ENCODE measurements at regions not wholly inside any gene's neighbourhood (a gene's known extent, or its start where the extent isn't known, plus 50 kb on each side); places are given as distances from the start of the nearest gene placed in this dataset.

DNA sequence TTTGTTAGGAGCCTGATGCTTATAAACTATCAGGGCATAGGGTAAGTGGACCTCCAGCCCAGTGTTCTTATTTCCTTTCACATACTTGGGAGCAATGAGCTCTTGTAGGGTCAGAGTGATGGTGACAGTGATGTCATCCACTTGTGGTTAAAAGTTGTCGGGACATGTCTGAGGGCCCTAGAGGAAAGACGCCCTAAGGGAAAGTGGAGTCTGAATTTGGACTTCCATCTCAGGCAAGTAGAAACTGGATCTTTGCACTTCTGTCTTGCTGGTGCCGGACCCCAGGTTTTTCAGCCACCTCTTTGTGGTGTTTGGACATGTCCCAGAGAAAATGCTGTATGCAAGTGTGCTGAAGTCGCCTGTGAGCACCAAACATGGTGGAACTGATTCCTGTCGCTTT, 900.5 kb downstream of the C6orf118 start:
- Mint-ChIP-seq H3K27ac (ENCODE audit: unreplicated experiment) (no peak overlapping the region), H3K36me3 (ENCODE audit: low read depth) (peaks cover under 1% of the 10 kb centered on the region), H3K9me3 (ENCODE audit: low read depth) (no peaks in the 10 kb centered on the region), H3K4me1 (ENCODE audit: low read depth) (no peaks in the 10 kb centered on the region), H3K27me3 (ENCODE audit: low read depth) (no peaks in the 10 kb centered on the region), H3K4me3 (ENCODE audit: unreplicated experiment) (no peak overlapping the region)
- DNase-seq (ENCODE audit: low spot score) = no peak
- TF ChIP-seq, protein P1, sequence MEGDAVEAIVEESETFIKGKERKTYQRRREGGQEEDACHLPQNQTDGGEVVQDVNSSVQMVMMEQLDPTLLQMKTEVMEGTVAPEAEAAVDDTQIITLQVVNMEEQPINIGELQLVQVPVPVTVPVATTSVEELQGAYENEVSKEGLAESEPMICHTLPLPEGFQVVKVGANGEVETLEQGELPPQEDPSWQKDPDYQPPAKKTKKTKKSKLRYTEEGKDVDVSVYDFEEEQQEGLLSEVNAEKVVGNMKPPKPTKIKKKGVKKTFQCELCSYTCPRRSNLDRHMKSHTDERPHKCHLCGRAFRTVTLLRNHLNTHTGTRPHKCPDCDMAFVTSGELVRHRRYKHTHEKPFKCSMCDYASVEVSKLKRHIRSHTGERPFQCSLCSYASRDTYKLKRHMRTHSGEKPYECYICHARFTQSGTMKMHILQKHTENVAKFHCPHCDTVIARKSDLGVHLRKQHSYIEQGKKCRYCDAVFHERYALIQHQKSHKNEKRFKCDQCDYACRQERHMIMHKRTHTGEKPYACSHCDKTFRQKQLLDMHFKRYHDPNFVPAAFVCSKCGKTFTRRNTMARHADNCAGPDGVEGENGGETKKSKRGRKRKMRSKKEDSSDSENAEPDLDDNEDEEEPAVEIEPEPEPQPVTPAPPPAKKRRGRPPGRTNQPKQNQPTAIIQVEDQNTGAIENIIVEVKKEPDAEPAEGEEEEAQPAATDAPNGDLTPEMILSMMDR (IDR thresholded peaks at IDR 0.05) = no peak

DNA sequence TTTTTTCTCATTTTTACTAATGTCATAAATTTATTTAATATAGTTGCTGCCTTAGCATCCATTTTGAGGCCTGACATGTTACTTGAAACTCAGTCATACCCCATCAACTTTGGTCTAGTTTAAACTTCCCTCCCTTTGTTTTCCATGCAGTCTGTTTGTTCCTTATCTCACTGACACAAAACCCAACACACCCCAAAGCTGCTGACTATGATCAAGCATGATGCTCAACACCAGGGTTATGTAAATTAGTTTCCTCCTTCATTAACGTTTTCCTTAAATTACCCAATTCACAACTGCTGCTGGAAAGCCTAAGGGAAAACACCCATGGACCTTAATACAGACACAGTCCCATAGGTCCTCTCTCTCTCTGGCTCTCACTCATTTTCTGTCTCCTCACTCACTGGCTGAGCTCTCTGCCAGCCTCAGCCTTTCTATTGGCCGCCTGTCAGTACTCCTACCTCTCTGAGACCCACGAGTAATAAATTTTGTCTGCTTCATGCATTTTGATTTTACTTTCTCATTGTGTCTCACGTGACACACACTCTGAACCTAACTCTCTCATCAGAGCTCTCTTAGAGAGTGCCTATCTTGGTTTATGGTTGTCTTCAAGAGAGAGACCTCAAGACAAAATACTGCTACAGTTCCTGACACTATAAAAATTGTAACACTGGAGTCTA, 904.5 kb downstream of the C6orf118 start:
- H3K27me3 Mint-ChIP-seq (ENCODE audit: low read depth) = no peaks in the 10 kb centered on the region
- no peak overlapping the region for H3K27ac Mint-ChIP-seq (ENCODE audit: unreplicated experiment)
- no peaks in the 10 kb centered on the region for H3K4me1 Mint-ChIP-seq (ENCODE audit: low read depth)
- H3K9me3 Mint-ChIP-seq (ENCODE audit: low read depth) = no peaks in the 10 kb centered on the region
- no peak for DNase-seq (ENCODE audit: low spot score)
- H3K36me3 Mint-ChIP-seq (ENCODE audit: low read depth) = no peaks in the 10 kb centered on the region
- TF ChIP-seq, protein P1 (IDR thresholded peaks at IDR 0.05) = no peak
- no peak overlapping the region for H3K4me3 Mint-ChIP-seq (ENCODE audit: unreplicated experiment)

DNA sequence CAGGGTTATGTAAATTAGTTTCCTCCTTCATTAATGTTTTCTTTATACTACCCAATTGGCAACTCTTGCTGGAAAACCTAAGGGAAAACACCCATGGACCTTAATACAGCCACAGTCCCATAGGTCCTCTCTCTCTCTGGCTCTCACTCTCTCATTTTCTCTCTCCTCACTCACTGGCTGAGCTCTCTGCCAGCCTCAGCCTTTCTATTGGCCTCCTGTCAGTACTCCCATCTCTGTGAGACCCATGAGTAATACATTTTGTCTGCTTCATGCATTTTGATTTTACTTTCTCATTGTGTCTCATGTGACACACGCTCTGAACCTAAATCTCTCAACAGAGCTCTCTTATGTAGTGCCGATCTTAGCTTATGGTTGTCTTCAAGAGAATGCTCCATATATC, 907.5 kb downstream of the C6orf118 start:
- no peaks in the 10 kb centered on the region for H3K36me3 Mint-ChIP-seq (ENCODE audit: low read depth)
- H3K9me3 Mint-ChIP-seq (ENCODE audit: low read depth) = no peaks in the 10 kb centered on the region
- peaks cover 3% of the 10 kb centered on the region for H3K4me1 Mint-ChIP-seq (ENCODE audit: low read depth)
- DNase-seq (ENCODE audit: low spot score) = no peak
- no peak overlapping the region for H3K27ac Mint-ChIP-seq (ENCODE audit: unreplicated experiment)
- TF ChIP-seq, protein P1 (IDR thresholded peaks at IDR 0.05) = no peak
- no peak overlapping the region for H3K4me3 Mint-ChIP-seq (ENCODE audit: unreplicated experiment)
- H3K27me3 Mint-ChIP-seq (ENCODE audit: low read depth) = no peaks in the 10 kb centered on the region

DNA sequence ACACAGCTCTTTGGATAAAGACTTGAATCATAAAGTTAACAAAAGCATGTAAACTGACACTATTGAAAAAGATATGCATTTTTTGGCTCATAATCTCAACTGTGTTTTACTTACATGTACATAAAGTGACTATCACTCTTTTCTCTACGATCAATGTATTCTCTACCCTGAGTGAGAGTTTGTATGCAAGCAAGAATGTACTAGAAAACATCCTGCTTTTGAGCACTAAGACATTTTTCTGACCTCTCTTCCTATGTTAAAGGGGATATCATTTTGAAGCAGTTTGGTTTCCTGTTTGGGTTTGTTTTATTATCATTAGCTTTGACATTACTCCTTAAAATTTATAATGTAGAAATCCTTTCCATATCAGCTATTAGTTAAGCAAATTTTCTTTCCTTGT, 910.8 kb downstream of the C6orf118 start:
- TF ChIP-seq, protein P1 (IDR thresholded peaks at IDR 0.05) = no peak
- H3K4me1 Mint-ChIP-seq (ENCODE audit: low read depth) = peaks cover 10% of the 10 kb centered on the region

DNA sequence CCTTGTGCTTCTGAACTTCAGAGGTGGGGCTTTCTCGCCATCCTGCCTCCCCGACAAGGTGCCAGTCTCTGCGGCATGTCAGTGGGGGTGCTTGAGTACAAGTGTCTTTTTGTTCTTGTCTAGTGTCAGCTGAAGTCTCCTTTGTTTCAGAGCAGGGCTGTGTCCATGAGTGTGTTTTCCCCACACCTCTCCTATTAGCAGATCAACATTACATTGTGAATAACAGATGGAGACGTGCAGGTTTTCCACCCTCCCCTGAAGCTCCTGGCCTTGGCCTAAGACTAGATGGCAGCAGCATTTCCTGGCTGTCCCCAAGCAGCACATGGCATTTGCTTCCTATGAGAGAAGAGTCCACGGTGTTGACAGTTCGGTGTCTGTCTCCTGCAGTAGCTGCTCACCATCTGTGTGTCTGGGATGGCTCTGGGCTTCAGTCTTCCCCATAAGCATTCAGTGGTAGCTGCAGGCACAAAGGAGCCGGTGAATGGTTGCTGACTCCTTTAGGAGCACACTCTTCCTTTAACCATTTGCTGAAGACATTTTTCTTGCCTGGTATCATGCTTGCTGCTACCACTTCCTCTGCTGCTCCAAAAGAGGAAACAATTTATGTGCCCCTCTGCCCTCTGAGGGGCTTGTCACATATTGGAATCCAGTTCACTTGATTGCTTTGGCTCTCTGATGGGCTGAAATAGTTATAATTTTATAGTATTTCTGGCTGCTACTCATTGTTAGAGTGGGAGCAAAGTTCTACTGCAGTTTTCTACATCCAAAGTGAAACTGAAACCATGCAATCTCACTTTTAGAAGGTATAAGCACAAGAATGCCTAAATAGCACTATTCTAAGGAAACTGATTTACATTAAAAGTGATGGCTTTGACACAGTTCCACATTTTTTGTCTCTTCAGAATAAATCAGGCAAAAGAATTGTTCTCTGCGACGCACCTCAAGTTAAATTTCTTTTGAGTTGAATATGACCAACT, 913.0 kb downstream of the C6orf118 start:
- TF ChIP-seq, protein P1 (IDR thresholded peaks at IDR 0.05) = no peak
- DNase-seq (ENCODE audit: low spot score) = no peak

More for the DNA sequence above, 910.8 kb downstream of the C6orf118 start:
- H3K9me3 Mint-ChIP-seq (ENCODE audit: low read depth) = no peaks in the 10 kb centered on the region
- no peak overlapping the region for H3K27ac Mint-ChIP-seq (ENCODE audit: unreplicated experiment)
- no peaks in the 10 kb centered on the region for H3K36me3 Mint-ChIP-seq (ENCODE audit: low read depth)
- no peak for DNase-seq (ENCODE audit: low spot score)
- H3K4me3 Mint-ChIP-seq (ENCODE audit: unreplicated experiment) = no peak overlapping the region
- no peaks in the 10 kb centered on the region for H3K27me3 Mint-ChIP-seq (ENCODE audit: low read depth)

More for the DNA sequence above, 913.0 kb downstream of the C6orf118 start:
- Mint-ChIP-seq H3K27me3 (ENCODE audit: low read depth) (no peaks in the 10 kb centered on the region), H3K4me3 (ENCODE audit: unreplicated experiment) (peak overlapping the region; percentile 12), H3K4me1 (ENCODE audit: low read depth) (peaks cover 10% of the 10 kb centered on the region), H3K36me3 (ENCODE audit: low read depth) (no peaks in the 10 kb centered on the region), H3K27ac (ENCODE audit: unreplicated experiment) (peak overlapping the region; percentile 54), H3K9me3 (ENCODE audit: low read depth) (no peaks in the 10 kb centered on the region)
